Stimulated activated CD4-positive, alpha-beta T cell treated with anti-CD3 and anti-CD28 coated beads, TNF-alpha, amount 100 ng/mL, for 4 hours (primary cell): ENCODE measurements at regions not wholly inside any gene's neighbourhood (a gene's known extent, or its start where the extent isn't known, plus 50 kb on each side); places are given as distances from the start of the nearest gene placed in this dataset.
A peak's percentile ranks its signal among the peaks of the same experiment; 100 is the strongest.

ENCODE experiments used
- DNase-seq, 3 experiments: peaks; one replicate each; pipeline ENCODE4 v3.0.0-alpha.2; 2020; ENCODE audit warnings: low read depth in 3 of 3

- peak; percentile 8 to 25 (median 9) for DNase-seq
Observed at GRCh38 chr21:35428489-35428888, 379.4 kb upstream of the RUNX1 start.

GRCh38 chr21:35428001-35428320 is 378.9 kb upstream of the RUNX1 start:
- DNase-seq: no peak

- DNase-seq: no peak
Observed at GRCh38 chr21:35427320-35428000, 378.4 kb upstream of the RUNX1 start.

GRCh38 chr21:35426897-35427296 is 377.8 kb upstream of the RUNX1 start:
- DNase-seq: no peak

- DNase-seq: no peak
Observed at GRCh38 chr21:35426469-35426868, 377.4 kb upstream of the RUNX1 start.

- DNase-seq: no peak
Observed at GRCh38 chr21:35424122-35424521, 375.0 kb upstream of the RUNX1 start.

GRCh38 chr21:35423709-35424108 is 374.6 kb upstream of the RUNX1 start:
- no peak for DNase-seq

GRCh38 chr21:35422011-35422410 is 372.9 kb upstream of the RUNX1 start:
- DNase-seq: no peak

GRCh38 chr21:35421221-35421620 is 372.1 kb upstream of the RUNX1 start:
- DNase-seq: no peak

GRCh38 chr21:35420656-35421055 is 371.6 kb upstream of the RUNX1 start:
- no peak for DNase-seq

- no peak for DNase-seq
Observed at GRCh38 chr21:35417762-35418161, 368.7 kb upstream of the RUNX1 start.

GRCh38 chr21:35416866-35417489 is 367.9 kb upstream of the RUNX1 start:
- no peak for DNase-seq

GRCh38 chr21:35414507-35415139 is 365.5 kb upstream of the RUNX1 start:
- DNase-seq: no peak

- no peak for DNase-seq
Observed at GRCh38 chr21:35414056-35414455, 365.0 kb upstream of the RUNX1 start.

- DNase-seq: no peak
Observed at GRCh38 chr21:35412231-35412630, 363.1 kb upstream of the RUNX1 start.

GRCh38 chr21:35411434-35411833 is 362.3 kb upstream of the RUNX1 start:
- DNase-seq: no peak

- no peak for DNase-seq
Observed at GRCh38 chr21:35410656-35411055, 361.6 kb upstream of the RUNX1 start.

GRCh38 chr21:35410123-35410522 is 361.0 kb upstream of the RUNX1 start:
- no peak for DNase-seq

GRCh38 chr21:35408401-35408800 is 359.3 kb upstream of the RUNX1 start:
- DNase-seq: no peak

GRCh38 chr21:35406635-35407034 is 357.5 kb upstream of the RUNX1 start:
- no peak for DNase-seq

GRCh38 chr21:35405981-35406380 is 356.9 kb upstream of the RUNX1 start:
- DNase-seq: no peak

- no peak for DNase-seq
Observed at GRCh38 chr21:35404247-35404646, 355.1 kb upstream of the RUNX1 start.

- no peak for DNase-seq
Observed at GRCh38 chr21:35402061-35402460, 353.0 kb upstream of the RUNX1 start.
